Mesendoderm (in vitro differentiated cells): ENCODE measurements at regions not wholly inside any gene's neighbourhood (a gene's known extent, or its start where the extent isn't known, plus 50 kb on each side); places are given as distances from the start of the nearest gene placed in this dataset.

ENCODE experiments used
- DNase-seq: peaks from one replicate; pipeline ENCODE4 v3.0.0; 2013
- H2AK5ac ChIP-seq: 2 replicates; pipeline ENCODE4 v1.6.1; 2013; ENCODE audit warnings: low read length, inconsistent platforms
- H2BK120ac ChIP-seq: 2 replicates; pipeline ENCODE4 v1.6.1; 2013; ENCODE audit warnings: low read depth, mild to moderate bottlenecking, low read length, moderate library complexity, mixed read lengths
- H2BK15ac ChIP-seq: replicated peaks from 2 replicates; pipeline ENCODE4 v1.6.1; 2013; ENCODE audit warnings: low read depth, mild to moderate bottlenecking, moderate library complexity
- H2BK5ac ChIP-seq: 2 replicates; pipeline ENCODE4 v1.6.1; 2013; ENCODE audit warnings: low read length, inconsistent platforms
- H3K18ac ChIP-seq: 2 replicates; pipeline ENCODE4 v1.6.1; 2013; ENCODE audit warnings: mild to moderate bottlenecking, low read length, mixed read lengths
- H3K23ac ChIP-seq: one replicate; pipeline ENCODE4 v1.6.1; 2013; ENCODE audit warnings: low read length
- H3K27ac ChIP-seq: 2 replicates; pipeline ENCODE4 v1.5.1; 2013; ENCODE audit warnings: low read depth, mild to moderate bottlenecking, inconsistent platforms, low read length, moderate library complexity
- H3K27me3 ChIP-seq: 2 replicates; pipeline ENCODE4 v1.6.1; 2013; ENCODE audit warnings: low read length, control low read depth, mild to moderate bottlenecking, inconsistent platforms; ENCODE audit not compliant: insufficient read depth, poor library complexity
- H3K36me3 ChIP-seq: 2 replicates; pipeline ENCODE4 v1.6.1; 2013; ENCODE audit warnings: low read length, inconsistent platforms; ENCODE audit not compliant: control insufficient read depth, insufficient read depth
- H3K4ac ChIP-seq: one replicate; pipeline ENCODE4 v1.6.1; 2013; ENCODE audit warnings: low read depth, mild to moderate bottlenecking, low read length, moderate library complexity
- H3K4me1 ChIP-seq: 2 replicates; pipeline ENCODE4 v1.6.1; 2013; ENCODE audit warnings: low read depth, low read length, inconsistent platforms; ENCODE audit not compliant: control insufficient read depth
- H3K4me2 ChIP-seq: 2 replicates; pipeline ENCODE4 v1.6.1; 2013; ENCODE audit warnings: low read length
- H3K4me3 ChIP-seq: 2 replicates; pipeline ENCODE4 v1.5.1; 2013; ENCODE audit warnings: mild to moderate bottlenecking, low read length
- H3K56ac ChIP-seq: one replicate; pipeline ENCODE4 v1.6.1; 2013; ENCODE audit warnings: low read length
- H3K79me1 ChIP-seq: 2 replicates; pipeline ENCODE4 v1.6.1; 2013; ENCODE audit warnings: low read length, inconsistent platforms
- H3K79me2 ChIP-seq: 2 replicates; pipeline ENCODE4 v1.6.1; 2013; ENCODE audit warnings: mild to moderate bottlenecking, low read length; ENCODE audit not compliant: control insufficient read depth, insufficient read depth
- H3K9ac ChIP-seq: 2 replicates; pipeline ENCODE4 v1.6.1; 2013; ENCODE audit warnings: low read length, inconsistent platforms
- H4K5ac ChIP-seq: one replicate; pipeline ENCODE4 v1.6.1; 2013; ENCODE audit warnings: low read length
- H4K8ac ChIP-seq: one replicate; pipeline ENCODE4 v1.6.1; 2013; ENCODE audit warnings: low read depth, mild to moderate bottlenecking, control low read depth, low read length, moderate library complexity
- WGBS: extraction: QIAGEN DNeasy Blood & Tissue Kit; methylation state at CpG from one replicate; pipeline ENCODE4 v1.1.7; 2013; ENCODE audit warnings: low lambda C conversion rate, missing lambda C conversion rate; ENCODE audit not compliant: insufficient coverage; ENCODE audit errors: extremely low coverage; 5-methylcytosine and 5-hydroxymethylcytosine counted together

GRCh38 chr10:57141708-57142107 lies 780.6 kb upstream of the ZWINT start:
- H3K27me3 ChIP-seq, result peaks cover 12% of the 10 kb centered on the region
- H2BK5ac ChIP-seq, result no peak overlapping the region
- H3K4me3 ChIP-seq, result no peak overlapping the region
- WGBS, result no CpG with 5 or more reads among the region's 1 CpG
- no peak overlapping the region for H3K56ac ChIP-seq
- H3K36me3 ChIP-seq, result no peaks in the 10 kb centered on the region
- H3K23ac ChIP-seq, result no peak overlapping the region
- H3K79me2 ChIP-seq, result no peaks in the 10 kb centered on the region
- H3K79me1 ChIP-seq, result no peaks in the 10 kb centered on the region
- H3K18ac ChIP-seq, result no peak overlapping the region
- H4K5ac ChIP-seq, result no peak overlapping the region
- H2BK120ac ChIP-seq, result no peak overlapping the region
- DNase-seq, result no peak
- no peak overlapping the region for H2AK5ac ChIP-seq
- H3K9ac ChIP-seq, result no peak overlapping the region
- no peak overlapping the region for H3K4me2 ChIP-seq
- H2BK15ac ChIP-seq, result no peak overlapping the region
- no peaks in the 10 kb centered on the region for H3K4me1 ChIP-seq
- no peak overlapping the region for H3K4ac ChIP-seq
- no peak overlapping the region for H4K8ac ChIP-seq
- no peak overlapping the region for H3K27ac ChIP-seq

GRCh38 chr10:57119684-57120083 lies 758.6 kb upstream of the ZWINT start:
- Histone ChIP-seq H3K36me3 (no peaks in the 10 kb centered on the region), H4K5ac (no peak overlapping the region), H3K27ac (no peak overlapping the region)

DNA sequence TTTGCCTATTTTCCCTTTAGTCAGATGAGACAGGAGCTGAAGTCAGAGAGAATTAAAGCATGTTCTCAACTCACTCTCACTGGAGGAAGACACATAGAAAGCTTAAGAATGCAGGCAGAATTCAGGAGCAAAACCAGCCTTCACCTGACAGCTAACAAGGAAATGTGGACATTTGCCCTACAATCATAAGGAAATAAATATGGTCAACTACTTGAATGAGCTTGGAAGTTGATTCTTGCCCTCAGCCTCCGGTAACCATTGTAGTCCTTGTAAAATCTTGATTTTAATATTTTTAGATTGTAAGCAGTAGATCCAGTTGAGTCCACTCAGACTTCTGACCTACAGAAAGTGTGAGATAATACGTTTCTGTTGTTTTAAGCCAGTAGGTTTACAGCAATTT lies 752.5 kb upstream of the ZWINT start:
- no peaks in the 10 kb centered on the region for H3K79me1 ChIP-seq
- no peak overlapping the region for H3K4me3 ChIP-seq
- H4K5ac ChIP-seq, result no peak overlapping the region
- H3K27ac ChIP-seq, result no peak overlapping the region
- DNase-seq, result no peak
- H3K18ac ChIP-seq, result no peak overlapping the region
- no peak overlapping the region for H4K8ac ChIP-seq
- no peak overlapping the region for H2BK15ac ChIP-seq
- no peak overlapping the region for H3K9ac ChIP-seq
- no peaks in the 10 kb centered on the region for H3K79me2 ChIP-seq
- no peak overlapping the region for H2BK5ac ChIP-seq
- no peak overlapping the region for H3K4me2 ChIP-seq
- H3K36me3 ChIP-seq, result no peaks in the 10 kb centered on the region
- no peak overlapping the region for H3K23ac ChIP-seq
- H3K56ac ChIP-seq, result no peak overlapping the region
- H2AK5ac ChIP-seq, result no peak overlapping the region
- no CpG with 5 or more reads among the region's 2 CpGs for WGBS
- no peak overlapping the region for H3K4ac ChIP-seq
- H3K4me1 ChIP-seq, result no peaks in the 10 kb centered on the region
- no peaks in the 10 kb centered on the region for H3K27me3 ChIP-seq
- no peak overlapping the region for H2BK120ac ChIP-seq

More at GRCh38 chr10:57119684-57120083, 758.6 kb upstream of the ZWINT start:
- no peaks in the 10 kb centered on the region for H3K27me3 ChIP-seq
- no peak overlapping the region for H2BK5ac ChIP-seq
- no peak overlapping the region for H3K4ac ChIP-seq
- H3K23ac ChIP-seq, result no peak overlapping the region
- H3K79me1 ChIP-seq, result no peaks in the 10 kb centered on the region
- H3K56ac ChIP-seq, result no peak overlapping the region
- H3K9ac ChIP-seq, result no peak overlapping the region
- WGBS, result no CpG with 5 or more reads among the region's 1 CpG
- no peak overlapping the region for H3K18ac ChIP-seq
- no peak for DNase-seq
- H4K8ac ChIP-seq, result no peak overlapping the region
- H2BK120ac ChIP-seq, result no peak overlapping the region
- H3K79me2 ChIP-seq, result no peaks in the 10 kb centered on the region
- H2BK15ac ChIP-seq, result no peak overlapping the region
- H3K4me2 ChIP-seq, result no peak overlapping the region
- H2AK5ac ChIP-seq, result no peak overlapping the region
- no peak overlapping the region for H3K4me3 ChIP-seq
- no peaks in the 10 kb centered on the region for H3K4me1 ChIP-seq

DNA sequence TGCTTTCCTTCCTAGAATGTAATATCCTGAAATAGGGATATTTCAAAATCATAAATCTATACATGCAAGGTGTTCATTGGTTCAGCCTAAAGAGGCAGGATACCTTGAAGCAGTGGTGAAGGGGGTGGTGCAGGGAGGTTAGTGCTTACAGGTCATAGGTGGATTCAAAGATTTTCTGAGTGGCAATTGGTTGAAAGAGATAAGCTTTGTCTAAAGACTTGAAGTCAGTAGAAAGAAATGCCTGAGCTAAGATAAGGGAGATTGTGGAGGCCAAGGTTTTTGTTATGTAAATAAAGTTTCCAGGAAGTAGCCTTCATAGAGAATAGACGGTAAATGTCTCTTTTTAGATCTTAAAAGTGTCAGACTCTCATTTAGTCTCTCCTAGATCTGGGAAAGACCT lies 741.2 kb upstream of the ZWINT start:
- Histone ChIP-seq H3K36me3 (no peaks in the 10 kb centered on the region), H2BK5ac (no peak overlapping the region), H2AK5ac (no peak overlapping the region), H4K8ac (no peak overlapping the region), H3K23ac (no peak overlapping the region), H2BK15ac (no peak overlapping the region), H3K9ac (no peak overlapping the region), H3K4me3 (no peak overlapping the region), H3K4me2 (no peak overlapping the region), H3K4ac (no peak overlapping the region), H4K5ac (no peak overlapping the region), H3K4me1 (peaks cover 4% of the 10 kb centered on the region), H3K56ac (no peak overlapping the region), H3K79me2 (no peaks in the 10 kb centered on the region), H3K27me3 (no peaks in the 10 kb centered on the region), H3K27ac (no peak overlapping the region), H2BK120ac (no peak overlapping the region), H3K79me1 (no peaks in the 10 kb centered on the region), H3K18ac (no peak overlapping the region)
- DNase-seq, result peak; percentile 95
- WGBS, result no CpG with 5 or more reads among the region's 1 CpG

DNA sequence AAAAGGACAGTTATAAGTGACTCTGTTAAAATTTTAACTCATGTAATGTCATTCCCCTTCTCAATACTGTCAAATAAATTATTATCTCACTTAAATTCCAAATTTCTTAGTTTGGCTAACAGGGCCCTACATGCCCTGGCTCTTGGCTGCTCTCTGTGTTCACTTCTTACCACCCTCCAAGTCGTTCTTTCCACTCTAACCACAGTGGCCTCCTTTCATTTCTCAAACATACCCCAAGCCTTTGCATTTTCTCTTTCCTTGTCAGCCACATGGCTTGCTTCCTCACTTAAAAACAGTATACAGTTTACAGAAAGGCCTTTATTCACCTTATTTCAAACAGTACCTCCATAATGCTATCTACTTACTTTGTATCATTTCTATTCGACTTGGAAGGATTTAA lies 737.1 kb upstream of the ZWINT start:
- no peak overlapping the region for H3K18ac ChIP-seq
- no peak for DNase-seq
- no peaks in the 10 kb centered on the region for H3K79me2 ChIP-seq
- H2BK120ac ChIP-seq, result no peak overlapping the region
- H3K27ac ChIP-seq, result no peak overlapping the region
- no peak overlapping the region for H3K9ac ChIP-seq
- no peak overlapping the region for H2BK15ac ChIP-seq
- no peak overlapping the region for H4K8ac ChIP-seq
- no peaks in the 10 kb centered on the region for H3K36me3 ChIP-seq
- H3K4ac ChIP-seq, result no peak overlapping the region
- no peaks in the 10 kb centered on the region for H3K4me1 ChIP-seq
- no peak overlapping the region for H2BK5ac ChIP-seq
- WGBS, result no CpG with 5 or more reads among the region's 2 CpGs
- H3K27me3 ChIP-seq, result no peaks in the 10 kb centered on the region
- no peak overlapping the region for H4K5ac ChIP-seq
- no peaks in the 10 kb centered on the region for H3K79me1 ChIP-seq
- H3K56ac ChIP-seq, result no peak overlapping the region
- no peak overlapping the region for H3K4me2 ChIP-seq
- no peak overlapping the region for H3K23ac ChIP-seq
- no peak overlapping the region for H3K4me3 ChIP-seq
- H2AK5ac ChIP-seq, result no peak overlapping the region

DNA sequence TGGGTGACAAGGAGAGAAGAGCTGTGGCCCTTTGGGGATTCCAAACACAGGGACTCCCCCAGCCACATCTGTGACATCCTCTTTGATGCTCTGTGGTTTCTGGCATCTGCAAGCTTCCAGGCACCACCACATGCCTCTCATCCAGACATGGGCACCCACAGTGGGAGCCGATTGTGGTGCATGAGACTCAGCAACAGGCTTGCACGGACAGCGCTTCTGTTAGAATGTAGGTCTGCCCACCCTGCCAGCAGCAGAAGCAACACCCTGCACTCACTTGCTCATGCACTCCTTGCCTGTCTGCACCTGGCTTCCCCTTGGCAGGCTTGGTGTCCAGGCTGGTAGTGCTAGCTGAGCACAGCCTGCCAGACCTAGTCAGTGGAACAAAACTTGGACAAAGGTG lies 735.0 kb upstream of the ZWINT start:
- no CpG with 5 or more reads among the region's 3 CpGs for WGBS
- no peak overlapping the region for H4K8ac ChIP-seq
- H2AK5ac ChIP-seq, result no peak overlapping the region
- H3K18ac ChIP-seq, result no peak overlapping the region
- H3K79me2 ChIP-seq, result no peaks in the 10 kb centered on the region
- H3K9ac ChIP-seq, result no peak overlapping the region
- no peak overlapping the region for H3K4me3 ChIP-seq
- H3K36me3 ChIP-seq, result no peaks in the 10 kb centered on the region
- no peak overlapping the region for H4K5ac ChIP-seq
- no peak overlapping the region for H3K27ac ChIP-seq
- H2BK15ac ChIP-seq, result no peak overlapping the region
- H3K79me1 ChIP-seq, result no peaks in the 10 kb centered on the region
- no peak for DNase-seq
- no peak overlapping the region for H3K4ac ChIP-seq
- no peaks in the 10 kb centered on the region for H3K27me3 ChIP-seq
- H2BK120ac ChIP-seq, result no peak overlapping the region
- no peak overlapping the region for H3K56ac ChIP-seq
- no peak overlapping the region for H2BK5ac ChIP-seq
- no peak overlapping the region for H3K23ac ChIP-seq
- H3K4me1 ChIP-seq, result no peaks in the 10 kb centered on the region
- no peak overlapping the region for H3K4me2 ChIP-seq
